ENCODE measurements at regions not wholly inside any gene's neighbourhood (a gene's known extent, or its start where the extent isn't known, plus 50 kb on each side); places are given as distances from the start of the nearest gene placed in this dataset.

DNA sequence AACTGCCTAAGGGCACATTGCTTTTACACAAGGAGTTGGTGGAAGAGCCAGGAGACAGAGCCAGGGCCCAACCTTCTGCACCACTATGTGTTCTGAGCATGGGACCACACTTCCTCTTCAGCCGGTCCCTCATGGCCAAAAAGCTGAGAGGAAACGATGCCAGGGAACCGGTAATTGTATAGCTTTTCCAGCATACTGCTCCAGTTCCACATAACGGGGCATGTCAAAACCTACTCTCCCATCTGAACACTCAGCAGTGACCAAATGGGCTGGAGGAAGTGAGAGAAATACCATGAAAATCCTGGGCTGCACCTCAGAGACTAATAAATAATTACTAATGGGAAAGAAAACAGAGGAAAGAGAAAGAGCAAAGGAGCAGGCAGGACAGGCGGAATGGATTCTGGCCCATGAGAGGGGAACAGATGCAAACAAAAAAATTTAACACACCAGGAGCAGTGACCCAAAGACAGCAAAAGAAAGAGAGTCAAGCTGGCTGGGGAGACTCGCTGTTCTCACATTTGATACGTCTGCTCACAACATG lies 52.0 kb upstream of the BMP2 start:
- no peaks in the 10 kb centered on the region for H3K36me3 ChIP-seq (ENCODE audit: insufficient read depth, low read length)
- no peaks in the 10 kb centered on the region for H3K4me1 ChIP-seq (ENCODE audit: insufficient read depth, low read length)
- no peaks in the 10 kb centered on the region for H3K9me3 ChIP-seq (ENCODE audit: control insufficient read depth, insufficient read depth, low read length)
- no peak overlapping the region for H3K9ac ChIP-seq (ENCODE audit: low read depth, low read length)

GRCh38 chr20:6714279-6714711 lies 53.2 kb upstream of the BMP2 start:
- no peaks in the 10 kb centered on the region for H3K9me3 ChIP-seq (ENCODE audit: control insufficient read depth, insufficient read depth, low read length)
- H3K36me3 ChIP-seq (ENCODE audit: insufficient read depth, low read length) = no peaks in the 10 kb centered on the region
- no peak overlapping the region for H3K9ac ChIP-seq (ENCODE audit: low read depth, low read length)
- H3K4me1 ChIP-seq (ENCODE audit: insufficient read depth, low read length) = peaks cover 11% of the 10 kb centered on the region; the same call in 1 of the 2 replicates

- Histone ChIP-seq H3K36me3 (ENCODE audit: insufficient read depth, low read length) (no peaks in the 10 kb centered on the region), H3K4me1 (ENCODE audit: insufficient read depth, low read length) (peaks cover 14% of the 10 kb centered on the region), H3K9ac (ENCODE audit: low read depth, low read length) (no peak overlapping the region), H3K9me3 (ENCODE audit: control insufficient read depth, insufficient read depth, low read length) (no peaks in the 10 kb centered on the region)
Observed at GRCh38 chr20:6711951-6712649, 55.4 kb upstream of the BMP2 start.

- no peaks in the 10 kb centered on the region for H3K36me3 ChIP-seq (ENCODE audit: insufficient read depth, low read length)
- peaks cover 14% of the 10 kb centered on the region for H3K4me1 ChIP-seq (ENCODE audit: insufficient read depth, low read length)
- no peaks in the 10 kb centered on the region for H3K9me3 ChIP-seq (ENCODE audit: control insufficient read depth, insufficient read depth, low read length)
- no peak overlapping the region for H3K9ac ChIP-seq (ENCODE audit: low read depth, low read length)
Observed at GRCh38 chr20:6709910-6710595, 57.4 kb upstream of the BMP2 start.

- H3K36me3 ChIP-seq (ENCODE audit: insufficient read depth, low read length) = no peaks in the 10 kb centered on the region
- H3K9me3 ChIP-seq (ENCODE audit: control insufficient read depth, insufficient read depth, low read length) = no peaks in the 10 kb centered on the region
- H3K9ac ChIP-seq (ENCODE audit: low read depth, low read length) = no peak overlapping the region
- H3K4me1 ChIP-seq (ENCODE audit: insufficient read depth, low read length) = peaks cover 14% of the 10 kb centered on the region
Observed at GRCh38 chr20:6708010-6708409, 59.5 kb upstream of the BMP2 start.

DNA sequence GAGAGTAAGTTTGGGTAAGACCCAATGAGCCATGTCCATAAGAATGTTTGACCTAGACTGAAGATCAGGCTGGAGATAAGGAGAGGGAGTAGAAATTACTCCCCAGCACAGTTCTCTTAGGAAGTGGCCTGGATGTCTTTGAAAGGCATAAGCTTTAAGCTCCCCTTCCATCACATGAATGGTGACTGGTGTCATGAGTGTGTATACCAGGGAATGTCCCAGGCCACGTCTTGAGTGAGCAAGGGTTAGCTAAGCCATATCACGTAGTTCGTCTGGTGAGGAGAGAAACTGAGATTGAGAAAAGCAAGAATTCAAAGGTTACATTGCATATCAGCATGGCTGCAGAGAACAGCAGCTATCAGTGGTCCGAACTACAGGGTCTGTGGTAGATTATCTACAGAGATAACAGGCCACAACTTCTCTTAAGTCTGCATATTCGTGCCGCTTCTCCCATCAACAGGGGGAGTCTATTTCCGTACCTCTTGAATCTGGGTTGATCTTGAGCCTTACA lies 60.1 kb upstream of the BMP2 start:
- no peaks in the 10 kb centered on the region for H3K9me3 ChIP-seq (ENCODE audit: control insufficient read depth, insufficient read depth, low read length)
- peaks cover 14% of the 10 kb centered on the region for H3K4me1 ChIP-seq (ENCODE audit: insufficient read depth, low read length)
- no peaks in the 10 kb centered on the region for H3K36me3 ChIP-seq (ENCODE audit: insufficient read depth, low read length)
- H3K9ac ChIP-seq (ENCODE audit: low read depth, low read length) = no peak overlapping the region

- H3K9me3 ChIP-seq (ENCODE audit: control insufficient read depth, insufficient read depth, low read length) = no peaks in the 10 kb centered on the region
- H3K4me1 ChIP-seq (ENCODE audit: insufficient read depth, low read length) = peaks cover 14% of the 10 kb centered on the region
- no peaks in the 10 kb centered on the region for H3K36me3 ChIP-seq (ENCODE audit: insufficient read depth, low read length)
- H3K9ac ChIP-seq (ENCODE audit: low read depth, low read length) = no peak overlapping the region
Observed at GRCh38 chr20:6705926-6706548, 61.4 kb upstream of the BMP2 start.

GRCh38 chr20:6705106-6705766 lies 62.2 kb upstream of the BMP2 start:
- H3K9ac ChIP-seq (ENCODE audit: low read depth, low read length) = no peak overlapping the region
- peaks cover 12% of the 10 kb centered on the region for H3K4me1 ChIP-seq (ENCODE audit: insufficient read depth, low read length)
- H3K36me3 ChIP-seq (ENCODE audit: insufficient read depth, low read length) = no peaks in the 10 kb centered on the region

GRCh38 chr20:6704132-6704861 lies 63.2 kb upstream of the BMP2 start:
- Histone ChIP-seq H3K9ac (ENCODE audit: low read depth, low read length) (no peak overlapping the region), H3K9me3 (ENCODE audit: control insufficient read depth, insufficient read depth, low read length) (no peaks in the 10 kb centered on the region), H3K36me3 (ENCODE audit: insufficient read depth, low read length) (no peaks in the 10 kb centered on the region), H3K4me1 (ENCODE audit: insufficient read depth, low read length) (peaks cover 7% of the 10 kb centered on the region; the same call in 1 of the 2 replicates)

More at GRCh38 chr20:6705106-6705766, 62.2 kb upstream of the BMP2 start:
- no peaks in the 10 kb centered on the region for H3K9me3 ChIP-seq (ENCODE audit: control insufficient read depth, insufficient read depth, low read length)

GRCh38 chr20:6703656-6704055 lies 63.8 kb upstream of the BMP2 start:
- Histone ChIP-seq H3K4me1 (ENCODE audit: insufficient read depth, low read length) (peaks cover 10% of the 10 kb centered on the region), H3K36me3 (ENCODE audit: insufficient read depth, low read length) (no peaks in the 10 kb centered on the region), H3K9ac (ENCODE audit: low read depth, low read length) (no peak overlapping the region), H3K9me3 (ENCODE audit: control insufficient read depth, insufficient read depth, low read length) (no peaks in the 10 kb centered on the region)

- no peaks in the 10 kb centered on the region for H3K9me3 ChIP-seq (ENCODE audit: control insufficient read depth, insufficient read depth, low read length)
- H3K9ac ChIP-seq (ENCODE audit: low read depth, low read length) = no peak overlapping the region
- H3K36me3 ChIP-seq (ENCODE audit: insufficient read depth, low read length) = no peaks in the 10 kb centered on the region
- H3K4me1 ChIP-seq (ENCODE audit: insufficient read depth, low read length) = peaks cover 16% of the 10 kb centered on the region
Observed at GRCh38 chr20:6703047-6703446, 64.4 kb upstream of the BMP2 start.

DNA sequence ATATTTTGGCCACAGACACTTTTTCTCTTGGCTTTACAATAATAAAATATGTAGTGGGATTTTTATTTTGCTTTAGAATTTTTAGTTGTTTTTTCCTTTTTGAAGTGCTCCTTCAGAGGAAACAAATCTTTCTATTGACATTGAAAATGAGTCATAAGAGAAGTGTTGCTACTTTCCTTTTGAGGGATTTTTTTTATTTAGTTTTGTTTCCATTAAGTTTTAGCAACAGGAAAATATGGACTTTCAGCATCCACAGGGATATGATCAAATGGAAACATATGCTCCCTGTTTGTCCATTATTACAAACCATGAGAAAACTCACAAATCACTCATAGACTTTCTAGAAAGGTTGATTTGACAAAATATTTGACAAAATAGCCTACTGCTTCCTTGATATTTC lies 65.3 kb upstream of the BMP2 start:
- peaks cover 21% of the 10 kb centered on the region; the same call in 1 of the 2 replicates for H3K4me1 ChIP-seq (ENCODE audit: insufficient read depth, low read length)
- H3K36me3 ChIP-seq (ENCODE audit: insufficient read depth, low read length) = no peaks in the 10 kb centered on the region
- H3K9ac ChIP-seq (ENCODE audit: low read depth, low read length) = no peak overlapping the region
- no peaks in the 10 kb centered on the region for H3K9me3 ChIP-seq (ENCODE audit: control insufficient read depth, insufficient read depth, low read length)

DNA sequence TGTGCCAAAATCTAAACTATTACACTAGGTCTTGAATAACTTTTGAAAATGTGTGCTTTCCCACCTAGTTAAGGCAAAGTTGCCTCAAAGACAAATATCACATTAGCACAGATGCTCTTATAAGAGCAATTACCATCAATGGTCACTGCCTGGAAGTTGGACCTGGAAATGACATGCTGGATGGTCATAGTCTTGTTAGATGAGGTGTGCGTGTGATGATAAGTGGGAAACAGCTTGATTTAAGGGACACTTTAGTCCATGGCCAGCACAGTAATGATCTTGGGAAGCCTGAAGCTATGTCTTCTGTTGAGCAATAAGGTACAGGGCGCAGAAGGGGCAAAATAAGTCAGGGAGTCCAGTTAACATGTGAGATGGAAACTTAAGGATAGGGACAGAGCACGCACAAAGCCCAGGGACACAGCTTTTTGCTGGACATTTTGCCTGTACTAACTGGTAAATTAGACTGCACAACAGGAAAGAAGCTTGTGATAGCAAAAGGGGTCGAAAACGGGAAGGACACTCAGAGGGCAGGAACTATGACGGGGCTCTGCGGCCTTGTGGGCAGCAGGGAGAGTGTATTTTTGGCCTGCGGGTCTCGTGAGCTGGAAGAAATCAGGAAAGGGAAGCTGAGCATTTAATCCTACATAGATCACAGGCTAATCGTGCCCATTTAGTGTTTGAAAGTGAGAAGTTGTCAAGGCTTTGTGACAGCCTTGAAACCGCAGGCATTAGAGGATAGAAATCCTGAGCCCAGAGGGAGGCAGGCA lies 66.7 kb upstream of the BMP2 start:
- no peaks in the 10 kb centered on the region for H3K36me3 ChIP-seq (ENCODE audit: insufficient read depth, low read length)
- H3K9me3 ChIP-seq (ENCODE audit: control insufficient read depth, insufficient read depth, low read length) = no peaks in the 10 kb centered on the region
- H3K4me1 ChIP-seq (ENCODE audit: insufficient read depth, low read length) = peaks cover 22% of the 10 kb centered on the region; the same call in 1 of the 2 replicates
- no peak overlapping the region for H3K9ac ChIP-seq (ENCODE audit: low read depth, low read length)

Data from ES-I3 (cell line).